Ecto neural progenitor cell (in vitro differentiated cells): ENCODE measurements at regions not wholly inside any gene's neighbourhood (a gene's known extent, or its start where the extent isn't known, plus 50 kb on each side); places are given as distances from the start of the nearest gene placed in this dataset.
"Not testable (repeated sequence)": the region's sequence is repeated elsewhere in the genome, so short reads cannot be mapped to it uniquely, and the experiment has no call there.

Experiments
- DNase-seq: peaks from one replicate; pipeline ENCODE4 v3.0.0-alpha.2; 2018; ENCODE audit warnings: low spot score

DNA sequence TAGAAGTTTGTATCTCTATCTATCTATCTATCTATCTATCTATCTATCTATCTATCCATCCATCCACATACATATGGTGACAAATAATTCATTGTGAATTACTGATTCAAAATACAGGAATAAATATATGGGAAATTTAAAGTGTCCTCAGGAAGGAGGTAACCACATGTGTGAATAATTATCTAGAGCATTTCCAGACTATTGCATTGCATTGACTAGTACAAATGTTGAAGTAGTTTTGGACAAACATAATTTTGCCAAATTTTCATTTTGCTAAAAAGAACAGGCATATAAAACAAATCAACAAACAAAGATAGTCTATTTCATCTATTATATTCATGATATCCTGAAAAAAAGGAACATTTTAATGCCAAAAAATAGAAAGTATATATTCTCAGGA is 192.7 kb downstream of the UTRN start:
- no peak for DNase-seq

DNA sequence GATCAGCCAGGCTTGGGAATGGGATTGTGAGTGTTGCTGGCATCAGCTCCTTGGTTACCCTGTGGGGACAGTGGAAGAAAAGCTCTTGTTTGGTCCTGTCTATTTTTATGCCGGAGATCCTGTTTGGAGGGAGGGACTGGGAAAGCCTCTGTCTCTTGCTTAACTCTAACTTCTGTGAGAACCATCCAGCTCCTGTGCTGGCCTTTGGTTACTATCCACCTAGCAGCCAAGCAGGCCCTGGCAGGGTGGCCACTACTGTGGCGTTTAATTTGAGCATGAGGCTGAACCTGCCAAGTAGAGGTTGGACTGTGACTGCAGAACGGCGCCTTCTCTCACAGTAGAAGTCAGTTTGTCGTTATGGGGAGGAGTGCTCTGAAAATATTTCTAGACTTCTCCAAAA is 193.3 kb downstream of the UTRN start:
- no peak for DNase-seq

DNA sequence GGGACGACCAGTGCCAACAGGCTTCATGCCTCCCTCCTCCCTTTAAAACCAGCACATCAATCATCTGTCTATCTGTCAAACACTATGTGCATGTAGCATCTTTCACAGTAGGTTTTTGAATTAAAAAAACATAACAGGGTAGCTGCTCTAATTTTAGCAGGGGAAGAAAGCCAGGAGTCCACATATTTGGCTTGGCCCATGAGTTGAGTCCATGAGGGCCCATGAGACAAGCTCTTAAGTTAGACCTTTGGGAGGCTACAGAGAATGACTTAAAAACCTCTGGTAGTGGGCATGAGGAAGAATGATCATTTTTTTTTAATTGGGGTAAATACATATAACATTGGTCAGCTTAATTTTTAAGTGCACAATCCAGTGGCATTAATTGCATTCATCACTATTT is 194.9 kb downstream of the UTRN start:
- DNase-seq = no peak

DNA sequence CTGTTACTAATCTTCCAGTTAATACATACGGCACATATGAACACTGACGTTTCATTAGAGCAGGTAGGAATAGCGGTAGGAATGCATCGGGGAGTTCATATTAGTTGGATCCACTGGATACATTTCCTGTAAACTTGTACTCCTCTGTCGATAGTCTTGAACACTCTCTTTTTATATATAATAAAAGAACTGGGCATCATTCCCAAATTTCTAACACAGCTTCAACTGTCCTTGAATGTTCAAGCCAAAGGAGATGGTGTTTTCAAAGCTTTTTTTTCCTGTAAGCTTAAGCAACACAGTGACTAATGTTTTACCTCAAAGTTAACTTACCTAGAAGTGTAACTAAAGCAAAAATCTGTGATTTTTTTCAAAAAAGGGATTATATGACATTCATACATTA is 195.3 kb downstream of the UTRN start:
- no peak for DNase-seq

DNA sequence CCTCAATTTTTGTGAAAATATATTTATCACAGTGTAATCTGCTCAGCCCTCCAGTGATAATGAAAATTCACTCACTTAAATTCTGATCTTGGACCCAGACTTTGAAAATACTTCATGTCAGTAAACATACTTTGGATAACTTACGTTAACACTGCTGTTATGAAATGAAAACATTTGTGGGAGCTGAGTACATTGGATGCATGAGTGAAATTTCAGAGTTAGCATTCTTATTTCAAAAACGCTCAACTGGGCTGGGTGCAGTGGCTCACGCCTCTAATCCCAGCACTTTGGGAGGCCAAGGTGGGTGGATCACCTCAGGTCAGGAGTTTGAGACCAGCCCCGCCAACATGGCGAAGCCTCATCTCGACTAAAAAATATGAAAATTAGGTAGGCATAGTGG is 196.4 kb downstream of the UTRN start:
- no peak for DNase-seq

DNA sequence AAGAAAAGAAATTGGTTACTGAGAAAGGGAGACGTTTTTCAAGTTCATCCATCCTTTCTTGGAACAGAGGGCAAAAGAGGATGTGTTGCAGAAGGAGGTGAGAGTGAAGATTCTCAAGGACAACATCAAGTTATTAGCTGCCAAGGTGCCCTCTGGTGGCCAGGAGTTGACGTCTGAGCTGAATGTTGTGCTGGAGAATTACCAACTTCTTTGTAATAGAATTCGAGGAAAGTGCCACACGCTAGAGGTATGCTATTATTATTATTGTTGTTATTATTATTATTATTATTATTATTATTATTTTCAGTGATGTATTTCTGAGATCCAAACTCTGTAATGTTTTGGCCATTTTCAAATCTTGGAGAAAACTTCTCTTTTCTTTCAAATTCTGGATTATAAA is 197.0 kb downstream of the UTRN start:
- DNase-seq = peak; percentile 63

DNA sequence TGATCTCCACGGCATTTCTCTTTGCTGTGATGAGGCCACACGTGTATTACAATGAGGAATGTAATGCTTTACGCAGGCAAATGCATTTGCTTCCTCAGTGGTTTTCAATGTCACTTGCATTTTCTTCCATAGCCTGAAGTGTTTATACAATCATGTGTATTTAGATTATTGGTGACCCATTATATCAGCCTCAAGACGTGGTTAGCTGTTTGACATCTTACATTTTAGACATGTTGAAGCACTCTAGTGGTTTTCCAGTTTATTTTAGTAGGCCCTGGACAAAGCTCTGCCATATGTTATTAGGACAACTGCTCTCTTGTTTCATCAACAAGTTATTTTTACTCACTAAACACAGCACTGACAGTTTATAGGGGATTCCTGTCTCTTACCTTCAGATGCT is 200.4 kb downstream of the UTRN start:
- DNase-seq = no peak

DNA sequence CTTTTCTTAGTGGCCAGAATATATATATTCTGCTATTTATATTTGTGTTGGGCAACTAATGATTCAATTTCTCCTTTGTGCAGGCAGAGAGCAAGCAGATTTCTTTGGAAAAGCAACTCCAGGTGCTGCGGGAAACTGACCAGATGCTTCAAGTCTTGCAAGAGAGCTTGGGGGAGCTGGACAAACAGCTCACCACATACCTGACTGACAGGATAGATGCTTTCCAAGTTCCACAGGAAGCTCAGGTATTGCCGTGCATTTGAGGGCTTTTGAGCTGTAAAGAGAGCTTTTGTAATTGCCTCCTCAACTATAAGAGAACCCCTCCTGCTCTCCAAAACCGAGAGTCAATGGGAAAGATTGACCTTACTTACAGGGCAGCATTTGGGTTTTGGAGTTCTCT is 203.5 kb downstream of the UTRN start:
- DNase-seq = no peak

DNA sequence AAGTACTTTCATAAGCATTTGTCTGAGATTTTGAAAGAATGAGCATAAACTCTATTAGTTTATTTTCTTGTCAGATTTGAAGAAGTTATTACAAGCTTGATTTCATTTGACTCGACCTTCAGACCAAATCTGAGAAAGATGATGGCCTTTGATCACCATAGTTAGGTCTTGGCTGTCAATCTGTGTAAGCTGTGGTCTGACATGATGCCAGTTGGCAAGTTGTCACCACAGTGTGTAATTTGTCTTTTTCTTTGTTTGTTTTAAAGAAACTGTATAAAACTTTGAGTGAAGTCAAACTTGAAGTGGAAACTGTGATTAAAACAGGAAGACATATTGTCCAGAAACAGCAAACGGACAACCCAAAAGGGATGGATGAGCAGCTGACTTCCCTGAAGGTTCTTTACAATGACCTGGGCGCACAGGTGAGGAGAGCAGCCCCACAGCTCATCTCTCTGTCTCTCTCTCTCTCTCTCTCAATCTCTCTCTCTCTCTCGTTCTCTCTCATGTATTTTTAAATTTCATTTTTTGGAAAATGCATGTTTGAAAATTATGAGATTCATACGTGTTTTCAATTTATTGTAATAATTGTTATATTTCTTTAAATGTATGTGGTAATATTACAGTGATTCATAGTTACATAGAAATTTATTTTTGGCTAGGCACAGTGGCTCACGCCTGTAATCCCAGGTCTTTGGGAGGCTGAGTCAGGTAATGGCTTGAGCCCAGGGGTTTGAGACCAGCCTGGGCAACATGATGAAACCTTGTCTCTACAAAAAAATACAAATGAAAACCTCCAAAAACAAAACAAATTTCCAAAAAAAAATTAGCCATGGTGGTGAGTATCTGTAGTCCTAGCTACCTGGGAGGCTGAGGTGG is 208.1 kb downstream of the UTRN start:
- DNase-seq = no peak

DNA sequence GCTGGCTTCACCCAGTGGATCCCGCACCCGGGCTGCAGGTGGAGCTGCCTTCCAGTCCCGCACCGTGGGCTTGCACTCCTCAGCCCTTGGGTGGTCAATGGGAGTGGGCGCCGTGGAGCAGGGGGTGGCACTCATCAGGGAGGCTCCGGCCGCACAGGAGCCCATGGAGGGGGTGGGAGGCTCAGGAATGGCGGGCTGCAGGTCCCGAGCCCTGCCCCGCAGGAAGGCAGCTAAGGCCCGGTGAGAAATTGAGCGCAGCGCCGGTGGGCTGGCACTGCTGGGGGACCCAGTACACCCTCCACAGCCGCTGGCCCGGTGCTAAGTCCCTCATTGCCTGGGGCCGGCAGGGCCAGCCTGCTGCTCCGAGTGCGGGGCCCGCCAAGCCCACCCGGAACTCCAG is 209.9 kb downstream of the UTRN start:
- DNase-seq = not testable (repeated sequence)

DNA sequence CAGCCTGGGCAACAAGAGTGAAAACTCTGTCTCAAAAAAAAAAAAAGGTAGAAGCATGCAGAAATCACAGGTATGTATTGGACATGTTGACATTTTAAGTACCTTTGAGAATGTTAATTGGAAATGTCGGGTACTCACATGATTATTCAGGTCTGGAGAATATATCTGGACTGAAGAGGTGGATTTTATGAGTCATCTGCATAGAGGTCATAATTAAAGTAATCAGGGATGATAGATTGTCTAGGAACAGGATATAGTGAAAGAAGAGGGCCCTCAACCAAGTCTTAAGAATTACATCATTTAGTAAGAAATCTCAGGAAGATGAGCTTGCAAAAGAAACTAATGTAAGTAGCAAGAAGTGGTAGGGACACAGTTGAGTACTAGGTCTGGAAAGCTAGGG is 212.5 kb downstream of the UTRN start:
- no peak for DNase-seq

DNA sequence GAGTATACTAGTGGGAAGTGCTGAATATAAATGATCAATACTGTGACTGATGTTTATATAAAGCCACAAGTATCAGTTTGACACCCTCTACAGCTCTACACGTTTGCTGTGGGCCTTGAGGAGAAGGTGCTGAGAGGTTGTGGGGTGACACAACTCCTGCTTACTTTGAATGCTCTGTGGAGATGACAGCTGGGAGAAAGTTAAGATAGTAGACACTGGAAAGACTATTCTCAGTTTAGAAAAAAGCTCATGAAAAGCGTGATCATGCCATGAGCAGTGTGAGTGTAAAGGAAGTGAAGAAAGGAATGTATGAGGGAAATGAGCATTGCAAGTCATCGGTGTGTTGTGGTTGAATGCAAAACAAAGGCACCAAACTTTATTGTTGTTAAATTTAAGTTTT is 215.8 kb downstream of the UTRN start:
- DNase-seq = no peak

DNA sequence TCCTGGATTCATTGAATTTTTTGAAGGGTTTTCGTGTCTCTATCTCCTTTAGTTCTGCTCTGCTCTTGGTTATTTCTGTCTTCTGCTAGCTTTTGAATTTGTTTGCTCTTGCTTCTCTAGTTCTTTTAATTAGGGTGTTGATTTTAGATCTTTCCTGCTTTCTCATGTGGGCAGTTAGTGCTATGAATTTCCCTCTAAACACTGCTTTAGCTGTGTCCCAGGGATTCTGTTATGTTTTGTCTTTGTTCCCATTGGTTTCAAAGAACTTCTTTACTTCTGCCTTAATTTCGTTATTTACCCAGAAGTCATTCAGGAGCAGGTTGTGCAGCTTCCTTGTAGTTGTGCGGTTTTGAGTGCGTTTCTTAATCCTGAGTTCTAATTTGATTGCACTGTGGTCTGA is 220.1 kb downstream of the UTRN start:
- not testable (repeated sequence) for DNase-seq

DNA sequence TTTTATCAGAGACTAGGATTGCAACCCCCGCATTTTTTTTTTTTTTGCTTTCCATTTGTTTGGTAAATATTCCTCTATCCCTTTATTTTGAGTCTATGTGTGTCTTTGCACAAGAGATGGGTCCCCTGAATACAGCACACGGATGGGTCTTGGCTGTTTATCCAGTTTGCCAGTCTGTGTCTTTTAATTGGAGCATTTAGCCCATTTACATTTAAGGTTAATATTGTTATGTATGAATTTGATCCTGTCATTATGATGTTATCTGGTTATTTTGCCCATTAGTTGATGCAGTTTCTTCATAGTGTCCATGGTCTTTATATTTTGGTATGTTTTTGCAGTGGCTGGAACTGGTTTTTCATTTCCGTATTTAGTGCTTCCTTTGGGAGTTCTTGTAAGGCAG is 220.9 kb downstream of the UTRN start:
- not testable (repeated sequence) for DNase-seq

DNA sequence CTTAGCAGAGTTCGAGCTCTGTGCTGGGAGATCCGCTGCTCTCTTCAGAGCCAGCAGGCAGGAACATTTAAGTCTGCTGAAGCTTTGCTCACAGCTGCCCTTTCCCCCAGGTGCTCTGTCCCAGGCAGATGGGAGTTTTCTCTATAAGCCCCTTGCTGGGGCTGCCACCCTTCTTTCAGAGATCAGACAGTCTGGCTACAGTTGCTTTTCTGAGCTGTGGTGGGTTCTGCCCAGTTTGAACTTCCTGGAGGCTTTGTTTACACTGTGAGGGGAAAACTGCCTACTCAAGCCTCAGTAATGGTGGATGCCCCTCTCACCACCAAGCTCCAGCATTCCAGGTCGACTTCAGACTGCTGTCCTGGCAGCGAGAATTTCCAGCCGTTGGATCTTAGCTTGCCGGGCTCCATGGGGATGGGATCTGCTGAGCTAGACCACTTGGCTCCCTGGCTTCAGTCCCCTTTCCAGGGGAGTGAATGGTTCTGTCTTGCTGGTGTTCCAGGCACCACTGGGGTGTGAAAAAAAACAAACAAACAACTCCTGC is 222.7 kb downstream of the UTRN start:
- DNase-seq = not testable (repeated sequence)

DNA sequence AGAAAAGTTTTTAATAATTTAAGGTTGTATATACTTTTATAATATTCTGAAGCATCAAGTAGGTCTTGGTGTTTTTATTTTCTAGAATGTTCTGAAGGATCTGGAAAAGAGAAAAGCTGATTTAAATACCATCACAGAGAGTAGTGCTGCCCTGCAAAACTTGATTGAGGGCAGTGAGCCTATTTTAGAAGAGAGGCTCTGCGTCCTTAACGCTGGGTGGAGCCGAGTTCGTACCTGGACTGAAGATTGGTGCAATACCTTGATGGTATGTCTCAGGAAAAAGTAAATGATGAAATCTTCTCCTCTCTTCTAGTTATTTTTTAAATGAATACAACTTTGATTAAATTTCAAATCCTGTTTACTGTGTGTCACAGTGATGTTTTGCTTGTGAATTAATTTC is 225.7 kb downstream of the UTRN start:
- no peak for DNase-seq

DNA sequence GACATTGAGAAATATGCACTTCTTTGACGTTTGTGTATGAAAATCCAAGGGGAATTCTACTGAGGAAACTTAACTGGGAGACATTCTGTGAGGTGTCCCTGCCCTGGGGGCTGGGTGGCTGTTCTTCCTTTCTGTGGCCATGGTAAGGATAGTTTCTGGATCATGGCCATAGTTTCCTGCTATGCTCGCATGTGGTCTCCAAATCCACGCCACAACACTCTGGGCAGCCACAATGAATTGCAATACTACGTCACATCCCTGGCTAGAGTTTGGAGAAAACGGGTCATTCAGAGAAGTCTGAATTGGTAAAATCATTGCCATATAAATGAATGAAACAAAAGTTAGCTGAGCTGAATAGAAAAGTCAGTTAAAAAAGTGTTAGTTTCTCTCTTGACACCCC is 230.6 kb downstream of the UTRN start:
- no peak for DNase-seq

DNA sequence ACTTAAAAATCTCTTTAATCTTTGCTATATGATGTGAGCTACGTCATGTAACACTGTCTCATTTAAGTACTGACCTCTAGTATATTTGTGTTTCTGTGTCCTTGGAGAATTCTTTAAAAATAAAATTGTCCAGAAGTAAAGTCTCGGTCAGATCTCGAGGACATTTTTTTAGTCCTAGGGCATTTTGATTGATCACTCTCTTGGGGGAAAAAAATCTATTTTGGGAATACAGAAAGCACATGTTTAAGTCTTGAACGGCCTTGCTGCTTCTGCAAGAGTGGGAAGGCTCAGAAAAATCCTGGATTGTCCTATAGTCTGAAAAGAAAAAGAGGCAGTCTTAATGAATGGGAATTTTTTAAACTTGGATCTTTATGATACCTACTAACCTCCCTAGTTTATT is 234.3 kb downstream of the UTRN start:
- no peak for DNase-seq

DNA sequence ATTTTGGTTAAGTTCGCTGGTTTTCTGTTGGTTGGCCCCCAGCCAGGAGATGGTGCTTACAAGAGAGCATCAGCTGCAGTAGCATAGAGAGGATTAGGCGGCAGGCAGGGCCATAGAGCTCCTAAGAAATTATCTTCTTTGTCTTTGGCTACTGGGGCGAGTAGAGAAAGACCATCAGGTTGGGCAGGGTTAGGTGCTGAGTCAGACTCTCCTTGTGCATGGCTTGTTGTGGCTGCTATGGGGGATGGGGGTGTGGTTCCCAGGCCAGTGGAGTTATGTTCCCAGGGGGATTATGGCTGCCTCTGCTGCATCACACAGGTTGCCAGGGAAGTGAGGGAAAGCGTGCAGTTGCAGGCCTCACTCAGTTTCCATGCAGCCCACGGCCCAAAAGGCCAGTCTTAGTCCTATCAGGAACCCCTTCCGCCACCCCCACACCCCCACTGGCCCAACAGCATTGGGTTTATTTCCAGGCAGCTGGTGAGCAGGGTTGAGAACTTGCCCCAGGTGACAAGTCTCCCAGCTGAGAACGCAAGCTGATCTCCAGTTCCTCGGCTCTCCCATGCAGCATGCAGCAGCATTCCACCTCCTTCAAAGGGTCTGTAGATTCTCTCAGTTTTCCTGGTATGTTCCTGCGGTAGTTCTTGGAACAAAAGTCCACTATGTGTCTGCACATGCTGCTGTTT is 243.7 kb downstream of the UTRN start:
- DNase-seq = peak; percentile 76

DNA sequence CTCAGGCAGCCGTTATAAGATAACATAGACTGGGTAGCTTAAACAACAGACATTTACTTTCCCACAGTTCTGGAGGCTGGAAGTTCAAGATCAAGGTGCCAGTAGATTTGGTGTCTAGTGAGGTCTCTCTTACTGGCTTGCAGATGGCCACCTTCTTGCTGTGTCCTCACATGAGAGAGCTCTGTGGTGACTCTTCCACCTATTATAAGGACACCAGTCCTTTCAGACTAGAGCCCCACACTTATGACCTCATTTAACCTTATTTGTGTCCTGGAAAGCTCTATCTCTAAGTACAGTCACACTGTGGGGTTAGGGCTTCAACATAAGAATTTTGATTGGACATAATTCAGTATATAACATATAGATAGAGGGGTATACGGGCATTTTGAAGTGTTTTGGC is 245.0 kb downstream of the UTRN start:
- DNase-seq = no peak

DNA sequence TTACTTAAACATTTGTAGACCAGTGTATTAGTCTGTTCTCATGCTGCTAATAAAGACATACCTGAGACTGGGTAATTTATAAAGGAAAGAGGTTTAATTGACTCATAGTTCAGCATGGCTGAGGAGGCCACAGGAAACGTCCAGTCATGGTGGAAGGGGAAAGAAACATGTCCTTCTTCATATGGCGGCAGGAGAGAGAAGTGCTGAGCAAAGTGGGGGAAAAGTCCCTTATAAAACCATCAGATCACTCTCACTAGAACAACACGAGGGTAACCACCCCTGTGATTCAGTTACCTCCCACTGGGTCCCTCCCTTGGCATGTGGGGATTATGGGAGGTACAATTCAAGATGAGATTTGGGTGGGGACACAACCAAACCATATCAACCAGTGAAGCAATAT is 247.1 kb downstream of the UTRN start:
- not testable (repeated sequence) for DNase-seq

DNA sequence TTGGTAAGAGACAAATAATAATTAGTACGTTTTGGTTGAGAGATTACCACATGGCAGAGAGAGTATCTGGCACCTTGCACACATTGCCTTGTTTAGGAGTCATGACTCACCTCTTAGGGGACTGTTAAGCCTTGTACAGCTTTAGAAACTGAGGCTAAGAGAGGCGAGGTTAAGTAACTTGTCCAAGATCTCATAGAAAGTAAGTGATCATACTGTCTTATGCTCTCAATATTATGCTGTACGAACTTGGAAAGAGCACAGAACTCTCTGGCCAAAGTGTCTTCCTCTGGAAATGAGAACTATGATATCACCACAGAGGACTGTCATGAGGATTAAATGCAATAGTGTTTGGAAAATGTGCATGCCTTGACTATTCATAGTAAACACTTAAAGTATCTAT is 249.0 kb downstream of the UTRN start:
- DNase-seq = no peak

DNA sequence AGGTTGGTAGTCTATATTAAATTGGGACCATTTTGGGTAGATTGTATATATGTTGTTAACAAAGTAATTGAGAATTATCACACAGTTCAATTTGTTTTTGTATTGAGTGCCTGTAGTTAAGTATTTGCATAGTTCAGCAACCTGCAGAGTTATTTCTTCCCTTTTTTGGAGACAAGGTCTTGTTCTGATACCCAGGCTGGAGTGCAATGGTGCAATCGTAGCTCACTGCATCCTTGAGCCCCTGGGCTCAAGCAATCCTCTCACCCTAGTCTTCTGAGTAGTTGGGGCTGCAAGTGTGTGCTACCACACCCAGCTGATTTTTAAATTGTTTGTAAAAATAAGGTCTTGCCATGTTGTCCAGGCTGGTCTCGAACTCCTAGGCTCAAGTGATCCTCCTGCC is 250.5 kb downstream of the UTRN start:
- DNase-seq = no peak
